ENCODE measurements at regions not wholly inside any gene's neighbourhood (a gene's known extent, or its start where the extent isn't known, plus 50 kb on each side); places are given as distances from the start of the nearest gene placed in this dataset.

DNA sequence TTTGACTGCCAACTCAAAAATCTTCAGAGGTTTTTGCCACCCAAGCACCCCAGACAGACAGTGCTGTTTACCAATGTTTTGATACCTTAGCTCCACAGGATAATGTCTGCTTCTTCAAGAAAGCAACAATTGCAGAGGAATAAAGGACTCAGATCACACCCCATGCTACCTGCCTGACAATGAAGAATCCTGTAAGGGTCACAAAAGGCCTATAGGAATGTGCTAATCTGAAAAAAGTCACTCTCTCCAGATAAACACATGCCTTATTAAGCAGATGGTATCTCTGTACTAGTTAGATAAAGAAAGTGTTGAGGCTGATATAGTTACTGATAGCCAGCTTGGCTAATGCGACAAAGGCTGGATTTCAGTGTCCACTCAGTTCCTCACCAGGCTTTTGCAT is 1076.7 kb upstream of the SORCS1 start:
- TF ChIP-seq, protein P1, sequence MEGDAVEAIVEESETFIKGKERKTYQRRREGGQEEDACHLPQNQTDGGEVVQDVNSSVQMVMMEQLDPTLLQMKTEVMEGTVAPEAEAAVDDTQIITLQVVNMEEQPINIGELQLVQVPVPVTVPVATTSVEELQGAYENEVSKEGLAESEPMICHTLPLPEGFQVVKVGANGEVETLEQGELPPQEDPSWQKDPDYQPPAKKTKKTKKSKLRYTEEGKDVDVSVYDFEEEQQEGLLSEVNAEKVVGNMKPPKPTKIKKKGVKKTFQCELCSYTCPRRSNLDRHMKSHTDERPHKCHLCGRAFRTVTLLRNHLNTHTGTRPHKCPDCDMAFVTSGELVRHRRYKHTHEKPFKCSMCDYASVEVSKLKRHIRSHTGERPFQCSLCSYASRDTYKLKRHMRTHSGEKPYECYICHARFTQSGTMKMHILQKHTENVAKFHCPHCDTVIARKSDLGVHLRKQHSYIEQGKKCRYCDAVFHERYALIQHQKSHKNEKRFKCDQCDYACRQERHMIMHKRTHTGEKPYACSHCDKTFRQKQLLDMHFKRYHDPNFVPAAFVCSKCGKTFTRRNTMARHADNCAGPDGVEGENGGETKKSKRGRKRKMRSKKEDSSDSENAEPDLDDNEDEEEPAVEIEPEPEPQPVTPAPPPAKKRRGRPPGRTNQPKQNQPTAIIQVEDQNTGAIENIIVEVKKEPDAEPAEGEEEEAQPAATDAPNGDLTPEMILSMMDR (conservative IDR thresholded peaks at IDR 0.05; ENCODE audit: low read depth, low read length): no peak
- no peak for TF ChIP-seq RFX5 (IDR thresholded peaks at IDR 0.05; ENCODE audit: low read depth, low read length)
- TF ChIP-seq NFE2L2 (IDR thresholded peaks at IDR 0.05; ENCODE audit: low read depth, low read length): no peak
- TF ChIP-seq USF2 (IDR thresholded peaks at IDR 0.05; ENCODE audit: low read depth, low read length): no peak
- TF ChIP-seq RCOR1 (IDR thresholded peaks at IDR 0.05; ENCODE audit: insufficient replicate concordance, low read length): no peak
- TF ChIP-seq MAFK (IDR thresholded peaks at IDR 0.05; ENCODE audit: low read depth, low read length): no peak
- no peak for TF ChIP-seq ELK1 (IDR thresholded peaks at IDR 0.05; ENCODE audit: borderline replicate concordance, low read depth, low read length)
- TF ChIP-seq FOS (IDR thresholded peaks at IDR 0.05; ENCODE audit: low read depth, low read length): no peak
- no peak for TF ChIP-seq MXI1 (IDR thresholded peaks at IDR 0.05; ENCODE audit: borderline replicate concordance, low read depth, low read length)
- TF ChIP-seq CHD1 (IDR thresholded peaks at IDR 0.05; ENCODE audit: low read depth, low read length): no peak
- TF ChIP-seq BHLHE40 (IDR thresholded peaks at IDR 0.05; ENCODE audit: low read depth, low read length): no peak
- TF ChIP-seq POLR2A (IDR thresholded peaks at IDR 0.05; ENCODE audit: low read depth, low read length): no peak
- TF ChIP-seq CEBPB (IDR thresholded peaks at IDR 0.05; ENCODE audit: low read depth, low read length): no peak
- TF ChIP-seq SMC3 (IDR thresholded peaks at IDR 0.05; ENCODE audit: low read depth, low read length): no peak
- no peak for TF ChIP-seq MAZ (IDR thresholded peaks at IDR 0.05; ENCODE audit: borderline replicate concordance, low read depth, low read length)
- Histone ChIP-seq H2BK5ac (ENCODE audit: low read depth, low read length, poor library complexity, severe bottlenecking) (no peak overlapping the region), H3K4me2 (ENCODE audit: low read depth, low read length) (no peak overlapping the region), H4K20me1 (ENCODE audit: insufficient read depth, low read length) (no peaks in the 10 kb centered on the region), H3K27ac (ENCODE audit: insufficient read depth, low read length) (no peak overlapping the region), H3K56ac (ENCODE audit: extremely low read depth, insufficient read depth, low read length) (no peak overlapping the region), H3K36me3 (ENCODE audit: control insufficient read depth, insufficient read depth, low read length) (no peaks in the 10 kb centered on the region), H3K4me3 (ENCODE audit: insufficient read depth, low read depth, low read length) (no peak overlapping the region), H3K27me3 (ENCODE audit: control insufficient read depth, insufficient read depth, low read length) (no peaks in the 10 kb centered on the region), H2BK15ac (ENCODE audit: low read depth, low read length) (no peak overlapping the region), H3K18ac (ENCODE audit: low read depth, low read length) (no peak overlapping the region), H2BK20ac (ENCODE audit: low read depth, low read length) (no peak overlapping the region), H3K4me1 (ENCODE audit: control insufficient read depth, insufficient read depth, low read length) (no peaks in the 10 kb centered on the region), H2BK120ac (ENCODE audit: low read depth, low read length) (no peak overlapping the region), H3K9ac (ENCODE audit: low read depth, low read length) (no peak overlapping the region), H4K5ac (ENCODE audit: low read depth, low read length) (no peak overlapping the region), H3K14ac (replicated peaks; ENCODE audit: low read depth, low read length) (no peak overlapping the region), H3K79me1 (ENCODE audit: low read depth in 1 of 2, low read length in 2 of 2) (no peaks in the 10 kb centered on the region), H2AK5ac (ENCODE audit: low read depth, low read length) (no peak overlapping the region), H3K9me1 (ENCODE audit: insufficient read depth, low read length) (no peaks in the 10 kb centered on the region), H3K23ac (ENCODE audit: low read depth, low read length) (no peak overlapping the region), H2AK9ac (replicated peaks; ENCODE audit: low read depth, low read length, poor library complexity) (no peak overlapping the region), H4K8ac (ENCODE audit: low read depth in 2 of 2, low read length in 2 of 2) (no peak overlapping the region), H3K9me3 (ENCODE audit: control insufficient read depth, insufficient read depth, low read length) (peaks cover 8% of the 10 kb centered on the region; the same call in 1 of the 2 replicates), H4K91ac (ENCODE audit: insufficient read depth, low read depth, low read length) (no peak overlapping the region), H2AFZ (replicated peaks; ENCODE audit: low read length, poor library complexity) (no peak overlapping the region), H3K4ac (ENCODE audit: low read depth, low read length) (no peak overlapping the region)
- BruUV-seq (replicated peaks): no TSS peak
- dilution Hi-C loops (cut with HindIII; ENCODE audit: low sequenced_read_pairs, unreplicated experiment): no loop called here
- ChIA-PET POLR2A (ENCODE audit: unreplicated experiment) (no interaction called here), CTCF (interaction anchor here (1.0 kb wide), 1 partner anchor 384 kb away, joined by 4 read pairs; no protein-coding TSS in a partner anchor)
- ATAC-seq (ENCODE audit: low read depth): no peak
- no peak for DNase-seq
- intact Hi-C loops (cut with micrococcal nuclease): no loop called here
- in situ Hi-C loops (cut with MboI; ENCODE audit: low sequenced_read_pairs): no loop called here
- WGBS, 2 experiments (ENCODE audit: extremely low coverage in 2 of 2, insufficient read length in 1 of 2): no CpG with 5 or more reads among the region's 1 CpG

All from IMR-90 (cell line).